Right lobe of liver (tissue), 6 donors: ENCODE measurements at regions not wholly inside any gene's neighbourhood (a gene's known extent, or its start where the extent isn't known, plus 50 kb on each side); places are given as distances from the start of the nearest gene placed in this dataset.

Source experiments
- ATAC-seq, 4 donors: fragments of 200-7000 bp; cut with Tn5 transposase; one replicate each; pipeline ENCODE4 v1.9.1; 2020; ENCODE audit warnings: mild to moderate bottlenecking in 4 of 4, moderate library complexity in 4 of 4
- DNase-seq, 3 donors: peaks; one replicate each; pipeline ENCODE4 v3.0.0-alpha.2; 2020
- H3K27ac ChIP-seq, 3 donors: fragments of 200-600 bp; one replicate each; pipeline ENCODE4 v1.8.0; 2022
- H3K27me3 ChIP-seq, 2 donors: fragments of 200-600 bp; one replicate each; pipeline ENCODE4 v1.8.0; 2022
- H3K36me3 ChIP-seq, 4 donors: fragments of 200-600 bp; sonication (generic) in 1 of 4; one replicate each; pipeline versions ENCODE4 v1.5.1 to v1.8.0; 2017 to 2022; ENCODE audit warnings: control low read depth in 1 of 4
- H3K4me1 ChIP-seq, 4 donors: fragments of 200-600 bp; sonication (generic) in 1 of 4; one replicate each; pipeline versions ENCODE4 v1.5.1 to v1.8.0; 2017 to 2022; ENCODE audit warnings: control low read depth in 1 of 4
- H3K4me3 ChIP-seq, 3 donors: fragments of 200-600 bp; one replicate each; pipeline ENCODE4 v1.8.0; 2022
- H3K9me3 ChIP-seq, 4 donors: fragments of 200-600 bp; sonication (generic) in 1 of 4; one replicate each; pipeline versions ENCODE4 v1.5.1 to v1.8.0; 2017 to 2022; ENCODE audit warnings: control low read depth in 1 of 4
- POLR2A ChIP-seq: fragments of 450-650 bp; IDR thresholded peaks from one replicate; pipeline ENCODE4 v1.6.1; 2017; ENCODE audit warnings: antibody characterized with exemption, mild to moderate bottlenecking
- WGBS: methylation state at CpG from one replicate; pipeline ENCODE4 v1.1.6; 2018; ENCODE audit warnings: low coverage, low lambda C conversion rate; ENCODE audit not compliant: insufficient coverage; ENCODE audit errors: missing lambda C conversion rate; 5-methylcytosine and 5-hydroxymethylcytosine counted together
- intact Hi-C, 2 donors: fragments of 100-400 bp; cut with DNase I; formaldehyde crosslinking; loops; one replicate each; pipeline versions ENCODE4 v1.11.2 to v1.14.1; 2022
- TF ChIP-seq, protein P1 (sequence below), 4 donors: fragments of 200-600 bp in 3 of 4; fragments of 450-650 bp in 1 of 4; IDR thresholded peaks; one replicate each; pipeline versions ENCODE4 v1.5.1 to v1.8.0; 2016 to 2022; ENCODE audit warnings: antibody characterized with exemption in 4 of 4, mild to moderate bottlenecking in 2 of 4
- donor health status: DM: no; HTN: yes; CAD: no.
- donor health status: DM: no; HTN: no; CAD: no.
- donor health status: DM: no; HTN: no; CAD: no.
- donor health status: DM: no; HTN: yes; CAD: no.
- donor health status: DM: no; HTN: yes; CAD: no.

DNA sequence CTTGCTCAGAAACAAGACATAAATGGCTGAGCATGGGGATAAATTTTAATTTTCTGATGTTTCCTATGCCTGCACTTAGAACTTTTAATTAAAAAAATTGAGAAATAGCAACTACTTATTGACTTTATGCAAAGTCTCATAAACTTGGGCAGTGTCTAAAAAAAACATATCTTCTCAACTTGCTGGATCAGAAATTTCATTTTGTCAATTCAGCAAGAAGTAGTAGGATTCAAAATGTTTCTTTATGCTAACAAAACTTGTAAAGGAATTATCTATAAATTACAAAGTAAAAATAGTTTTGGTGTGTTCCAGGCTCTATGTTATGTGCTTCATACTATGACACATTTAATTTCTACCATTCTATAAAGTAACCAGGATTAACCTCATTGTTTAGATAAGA lies 562.2 kb upstream of the IMPG1 start:
- no peaks in the 10 kb centered on the region for H3K9me3 ChIP-seq
- ATAC-seq = no peak
- no peaks in the 10 kb centered on the region for H3K27me3 ChIP-seq
- no peak overlapping the region for H3K4me3 ChIP-seq
- no peak for DNase-seq
- TF ChIP-seq, protein P1, sequence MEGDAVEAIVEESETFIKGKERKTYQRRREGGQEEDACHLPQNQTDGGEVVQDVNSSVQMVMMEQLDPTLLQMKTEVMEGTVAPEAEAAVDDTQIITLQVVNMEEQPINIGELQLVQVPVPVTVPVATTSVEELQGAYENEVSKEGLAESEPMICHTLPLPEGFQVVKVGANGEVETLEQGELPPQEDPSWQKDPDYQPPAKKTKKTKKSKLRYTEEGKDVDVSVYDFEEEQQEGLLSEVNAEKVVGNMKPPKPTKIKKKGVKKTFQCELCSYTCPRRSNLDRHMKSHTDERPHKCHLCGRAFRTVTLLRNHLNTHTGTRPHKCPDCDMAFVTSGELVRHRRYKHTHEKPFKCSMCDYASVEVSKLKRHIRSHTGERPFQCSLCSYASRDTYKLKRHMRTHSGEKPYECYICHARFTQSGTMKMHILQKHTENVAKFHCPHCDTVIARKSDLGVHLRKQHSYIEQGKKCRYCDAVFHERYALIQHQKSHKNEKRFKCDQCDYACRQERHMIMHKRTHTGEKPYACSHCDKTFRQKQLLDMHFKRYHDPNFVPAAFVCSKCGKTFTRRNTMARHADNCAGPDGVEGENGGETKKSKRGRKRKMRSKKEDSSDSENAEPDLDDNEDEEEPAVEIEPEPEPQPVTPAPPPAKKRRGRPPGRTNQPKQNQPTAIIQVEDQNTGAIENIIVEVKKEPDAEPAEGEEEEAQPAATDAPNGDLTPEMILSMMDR (IDR thresholded peaks at IDR 0.05) = no peak
- TF ChIP-seq POLR2A = no peak
- H3K27ac ChIP-seq = no peak overlapping the region
- intact Hi-C loops = no loop called here
- no peaks in the 10 kb centered on the region for H3K4me1 ChIP-seq
- no peaks in the 10 kb centered on the region for H3K36me3 ChIP-seq

- WGBS = 48% methylated on average over 4 of the region's 5 CpGs
- no peak for DNase-seq
- TF ChIP-seq POLR2A = no peak
- TF ChIP-seq, protein P1 (IDR thresholded peaks at IDR 0.05) = no peak
- H3K4me1 ChIP-seq = no peaks in the 10 kb centered on the region
- H3K4me3 ChIP-seq = no peak overlapping the region
- H3K9me3 ChIP-seq = no peaks in the 10 kb centered on the region
- no peak overlapping the region for H3K27ac ChIP-seq
- no peaks in the 10 kb centered on the region for H3K27me3 ChIP-seq
- intact Hi-C loops = no loop called here
- H3K36me3 ChIP-seq = no peaks in the 10 kb centered on the region
- ATAC-seq = no peak
These were observed 560.8 kb upstream of the IMPG1 start for GRCh38 chr6:76633259-76633658.

DNA sequence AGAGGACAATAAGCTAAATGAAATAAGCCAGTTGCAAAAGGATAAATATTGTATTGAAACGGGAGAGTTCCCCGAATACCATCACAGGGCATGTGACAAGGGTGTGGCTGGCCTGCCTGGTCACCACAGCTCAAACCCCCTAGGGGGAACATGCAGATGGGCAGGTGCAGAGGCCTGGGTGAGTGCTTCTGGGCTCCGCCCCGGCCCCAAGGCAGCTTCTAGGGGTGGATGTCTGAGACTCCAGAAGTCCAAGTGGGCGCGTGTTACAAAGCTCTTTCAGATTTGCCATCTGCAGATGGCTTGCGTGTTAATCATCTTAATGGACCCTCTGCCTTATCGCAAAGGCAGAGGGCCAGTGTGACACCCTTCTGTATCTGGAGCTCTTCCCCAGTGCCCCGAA lies 559.2 kb upstream of the IMPG1 start:
- 78% methylated on average over 5 of the region's 9 CpGs for WGBS
- Histone ChIP-seq H3K36me3 (no peaks in the 10 kb centered on the region), H3K27me3 (no peaks in the 10 kb centered on the region), H3K4me3 (no peak overlapping the region), H3K9me3 (no peaks in the 10 kb centered on the region), H3K4me1 (no peaks in the 10 kb centered on the region), H3K27ac (no peak overlapping the region)
- TF ChIP-seq, protein P1 (IDR thresholded peaks at IDR 0.05) = no peak
- no peak for TF ChIP-seq POLR2A
- DNase-seq = no peak
- intact Hi-C loops = no loop called here
- no peak for ATAC-seq

GRCh38 chr6:76615395-76615794 lies 542.9 kb upstream of the IMPG1 start:
- H3K27ac ChIP-seq = no peak overlapping the region
- DNase-seq (no peak), ATAC-seq (no peak)
- no peak overlapping the region for H3K4me3 ChIP-seq
- H3K9me3 ChIP-seq = no peaks in the 10 kb centered on the region
- TF ChIP-seq, protein P1 (IDR thresholded peaks at IDR 0.05) = no peak
- no peak for TF ChIP-seq POLR2A
- intact Hi-C loops = no loop called here
- no peaks in the 10 kb centered on the region for H3K36me3 ChIP-seq
- no peaks in the 10 kb centered on the region for H3K27me3 ChIP-seq
- no peaks in the 10 kb centered on the region for H3K4me1 ChIP-seq
- WGBS = 40% methylated on average over 1 of the region's 2 CpGs

- Histone ChIP-seq H3K27ac (no peak overlapping the region), H3K27me3 (no peaks in the 10 kb centered on the region), H3K4me3 (no peak overlapping the region), H3K4me1 (no peaks in the 10 kb centered on the region), H3K36me3 (no peaks in the 10 kb centered on the region), H3K9me3 (no peaks in the 10 kb centered on the region)
- intact Hi-C loops = no loop called here
- ATAC-seq (no peak), DNase-seq (no peak)
- TF ChIP-seq, protein P1 (IDR thresholded peaks at IDR 0.05) = no peak
- no peak for TF ChIP-seq POLR2A
- WGBS = 6% methylated on average over 1 of the region's 1 CpG
These were observed 540.5 kb upstream of the IMPG1 start for GRCh38 chr6:76612954-76613353.
